Right lobe of liver (tissue), 6 donors: ENCODE measurements at regions not wholly inside any gene's neighbourhood (a gene's known extent, or its start where the extent isn't known, plus 50 kb on each side); places are given as distances from the start of the nearest gene placed in this dataset.

ENCODE experiments used
- ATAC-seq, 4 donors: fragments of 200-7000 bp; cut with Tn5 transposase; one replicate each; pipeline ENCODE4 v1.9.1; 2020; ENCODE audit warnings: mild to moderate bottlenecking in 4 of 4, moderate library complexity in 4 of 4
- DNase-seq, 3 donors: peaks; one replicate each; pipeline ENCODE4 v3.0.0-alpha.2; 2020
- H3K27ac ChIP-seq, 3 donors: fragments of 200-600 bp; one replicate each; pipeline ENCODE4 v1.8.0; 2022
- H3K27me3 ChIP-seq, 2 donors: fragments of 200-600 bp; one replicate each; pipeline ENCODE4 v1.8.0; 2022
- H3K36me3 ChIP-seq, 4 donors: fragments of 200-600 bp; sonication (generic) in 1 of 4; one replicate each; pipeline versions ENCODE4 v1.5.1 to v1.8.0; 2017 to 2022; ENCODE audit warnings: control low read depth in 1 of 4
- H3K4me1 ChIP-seq, 4 donors: fragments of 200-600 bp; sonication (generic) in 1 of 4; one replicate each; pipeline versions ENCODE4 v1.5.1 to v1.8.0; 2017 to 2022; ENCODE audit warnings: control low read depth in 1 of 4
- H3K4me3 ChIP-seq, 3 donors: fragments of 200-600 bp; one replicate each; pipeline ENCODE4 v1.8.0; 2022
- H3K9me3 ChIP-seq, 4 donors: fragments of 200-600 bp; sonication (generic) in 1 of 4; one replicate each; pipeline versions ENCODE4 v1.5.1 to v1.8.0; 2017 to 2022; ENCODE audit warnings: control low read depth in 1 of 4
- CTCF ChIP-seq, 4 donors: fragments of 200-600 bp in 3 of 4; fragments of 450-650 bp in 1 of 4; IDR thresholded peaks; one replicate each; pipeline versions ENCODE4 v1.5.1 to v1.8.0; 2016 to 2022; ENCODE audit warnings: antibody characterized with exemption in 4 of 4, mild to moderate bottlenecking in 2 of 4
- POLR2A ChIP-seq: fragments of 450-650 bp; IDR thresholded peaks from one replicate; pipeline ENCODE4 v1.6.1; 2017; ENCODE audit warnings: antibody characterized with exemption, mild to moderate bottlenecking
- WGBS: methylation state at CpG from one replicate; pipeline ENCODE4 v1.1.6; 2018; ENCODE audit warnings: low coverage, low lambda C conversion rate; ENCODE audit not compliant: insufficient coverage; ENCODE audit errors: missing lambda C conversion rate; 5-methylcytosine and 5-hydroxymethylcytosine counted together
- intact Hi-C, 2 donors: fragments of 100-400 bp; cut with DNase I; formaldehyde crosslinking; loops; one replicate each; pipeline versions ENCODE4 v1.11.2 to v1.14.1; 2022
- donor health status: DM: no; HTN: yes; CAD: no.
- donor health status: DM: no; HTN: no; CAD: no.
- donor health status: DM: no; HTN: no; CAD: no.
- donor health status: DM: no; HTN: yes; CAD: no.
- donor health status: DM: no; HTN: yes; CAD: no.

- no peaks in the 10 kb centered on the region for H3K36me3 ChIP-seq
- WGBS: 24% methylated on average over 3 of the region's 3 CpGs
- TF ChIP-seq CTCF (IDR thresholded peaks at IDR 0.05) (no peak), POLR2A (no peak)
- no peak overlapping the region for H3K4me3 ChIP-seq
- peaks cover 0 to 4% (median 0%) of the 10 kb centered on the region in 4 donors for H3K4me1 ChIP-seq
- ATAC-seq (no peak), DNase-seq (no peak)
- intact Hi-C loops: no loop called here
- H3K27me3 ChIP-seq: no peaks in the 10 kb centered on the region
- H3K27ac ChIP-seq: no peak overlapping the region
- no peaks in the 10 kb centered on the region for H3K9me3 ChIP-seq
Observed at GRCh38 chr5:169440107-169440705, 139.3 kb upstream of the SLIT3 start.

DNA sequence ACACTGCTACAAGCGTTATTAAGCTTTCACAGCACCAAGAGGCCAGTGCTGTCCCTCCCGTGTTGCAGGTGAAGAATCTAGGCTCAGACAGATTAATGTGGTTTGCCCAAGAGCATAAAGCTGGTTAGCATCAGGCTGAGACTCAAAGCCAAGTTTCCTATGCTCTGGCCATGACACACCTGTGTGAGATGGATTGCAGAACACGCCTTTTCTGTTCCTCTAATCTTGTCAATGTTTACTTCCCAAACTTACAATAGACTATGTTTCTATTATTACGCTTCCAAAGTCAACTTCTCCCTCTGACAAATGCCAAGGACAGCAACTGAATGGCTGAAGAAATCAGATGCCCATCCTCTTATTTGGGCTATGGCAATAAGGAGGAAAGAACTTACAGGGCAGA, 138.4 kb upstream of the SLIT3 start:
- H3K4me1 ChIP-seq: peaks cover 0 to 4% (median 0%) of the 10 kb centered on the region in 4 donors
- H3K27me3 ChIP-seq: no peaks in the 10 kb centered on the region
- WGBS: 61% methylated on average over 4 of the region's 4 CpGs
- TF ChIP-seq CTCF (IDR thresholded peaks at IDR 0.05): no peak
- no peak for TF ChIP-seq POLR2A
- DNase-seq (no peak), ATAC-seq (no peak)
- H3K36me3 ChIP-seq: no peaks in the 10 kb centered on the region
- no peak overlapping the region for H3K27ac ChIP-seq
- no peaks in the 10 kb centered on the region for H3K9me3 ChIP-seq
- intact Hi-C loops: no loop called here
- H3K4me3 ChIP-seq: no peak overlapping the region

DNA sequence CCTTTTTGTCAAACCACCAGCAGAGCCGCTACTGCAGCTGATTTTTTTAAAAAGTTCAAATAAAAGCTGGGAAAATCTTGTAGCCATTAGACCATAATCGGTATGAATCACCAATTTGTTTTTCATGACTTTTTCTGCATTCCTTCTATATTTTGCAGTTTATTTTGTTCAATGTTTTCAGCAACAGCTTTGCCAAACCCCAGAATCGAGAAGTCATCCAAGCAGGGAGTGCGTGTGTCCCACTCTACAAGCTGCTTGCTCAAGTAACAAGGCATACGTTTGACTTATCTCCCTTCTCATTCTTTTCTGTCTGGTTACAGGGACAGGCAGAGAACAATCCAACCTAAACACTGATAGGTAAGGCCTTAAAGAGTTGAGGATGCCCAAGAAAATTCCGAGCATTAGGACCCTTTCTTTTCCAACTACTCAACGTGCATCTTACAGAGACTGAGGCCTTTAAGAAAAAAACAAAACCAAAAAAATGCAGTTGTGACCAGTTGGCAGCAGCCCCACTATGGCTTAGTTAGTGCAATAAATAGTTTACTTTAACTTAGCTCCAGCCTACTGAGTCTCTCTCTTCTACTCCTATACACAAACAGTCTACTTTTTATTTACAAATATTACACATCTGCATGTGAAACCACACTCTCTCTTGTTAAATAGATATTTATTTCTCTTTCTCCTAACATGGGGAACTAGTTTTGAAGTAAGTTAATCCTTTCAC, 134.7 kb upstream of the SLIT3 start:
- no peak for DNase-seq
- 44% methylated on average over 7 of the region's 7 CpGs for WGBS
- intact Hi-C loops: no loop called here

DNA sequence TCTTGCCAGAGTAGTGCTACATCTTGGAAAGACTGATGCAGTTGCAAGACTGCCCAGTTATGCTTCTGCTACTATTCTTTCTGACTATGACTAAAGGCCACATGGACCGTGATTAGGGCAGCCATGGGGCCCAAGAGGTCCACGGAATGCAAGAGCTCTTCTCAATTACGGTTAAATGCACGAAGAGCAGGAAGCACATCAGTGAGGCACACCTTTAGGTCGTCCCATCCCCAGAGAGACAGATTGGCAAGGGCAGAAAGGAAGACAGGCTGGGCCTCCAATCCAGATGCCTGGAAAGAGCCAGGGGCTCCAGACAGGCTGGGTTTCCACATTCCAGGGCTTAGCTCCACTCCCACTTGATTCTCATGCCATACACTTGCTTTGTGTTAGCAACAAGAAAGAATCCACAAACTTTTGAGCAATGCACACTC, 132.3 kb upstream of the SLIT3 start:
- no peaks in the 10 kb centered on the region for H3K27me3 ChIP-seq
- H3K9me3 ChIP-seq: no peaks in the 10 kb centered on the region
- DNase-seq (no peak), ATAC-seq (no peak)
- WGBS: 40% methylated on average over 2 of the region's 5 CpGs
- no peak overlapping the region for H3K27ac ChIP-seq
- no peaks in the 10 kb centered on the region for H3K4me1 ChIP-seq
- no peak for TF ChIP-seq POLR2A
- TF ChIP-seq CTCF (IDR thresholded peaks at IDR 0.05): no peak
- H3K36me3 ChIP-seq: no peaks in the 10 kb centered on the region
- H3K4me3 ChIP-seq: no peak overlapping the region
- intact Hi-C loops: no loop called here

More for the DNA sequence above, 134.7 kb upstream of the SLIT3 start:
- no peaks in the 10 kb centered on the region for H3K36me3 ChIP-seq
- no peak overlapping the region for H3K27ac ChIP-seq
- no peaks in the 10 kb centered on the region for H3K27me3 ChIP-seq
- H3K9me3 ChIP-seq: no peaks in the 10 kb centered on the region
- H3K4me3 ChIP-seq: no peak overlapping the region
- H3K4me1 ChIP-seq: no peaks in the 10 kb centered on the region
- no peak for ATAC-seq
- TF ChIP-seq POLR2A (no peak), CTCF (IDR thresholded peaks at IDR 0.05) (no peak)
